Heart left ventricle (tissue), 16 donors: ENCODE measurements at regions not wholly inside any gene's neighbourhood (a gene's known extent, or its start where the extent isn't known, plus 50 kb on each side); places are given as distances from the start of the nearest gene placed in this dataset.

Experiments used
- ATAC-seq, 4 donors: fragments of 200-7000 bp; cut with Tn5 transposase; one replicate each; pipeline ENCODE4 v1.9.1; 2020 to 2022; ENCODE audit warnings: moderate library complexity in 4 of 4, mild to moderate bottlenecking in 3 of 4, moderate number of reproducible peaks in 1 of 4
- DNase-seq, 5 donors: peaks; one replicate each; pipeline ENCODE4 v3.0.0-alpha.2; 2020
- H3K27ac ChIP-seq, 12 donors: fragments of 200-600 bp; sonication (generic) in 4 of 12; one replicate each; pipeline versions ENCODE4 v1.5.0 to v1.8.0; 2016 to 2022; ENCODE audit warnings: mild to moderate bottlenecking in 2 of 12
- H3K27me3 ChIP-seq, 9 donors: fragments of 200-600 bp; sonication (generic) in 2 of 9; one replicate each; pipeline versions ENCODE4 v1.5.1 to v1.8.0; 2016 to 2022; ENCODE audit warnings: mild to moderate bottlenecking in 3 of 9
- H3K36me3 ChIP-seq, 9 donors: fragments of 200-600 bp; sonication (generic) in 2 of 9; one replicate each; pipeline versions ENCODE4 v1.5.0 to v1.8.0; 2018 to 2022; ENCODE audit warnings: mild to moderate bottlenecking in 2 of 9
- H3K4me1 ChIP-seq, 12 donors: fragments of 200-600 bp; sonication (generic) in 4 of 12; one replicate each; pipeline versions ENCODE4 v1.5.0 to v1.8.0; 2016 to 2022; ENCODE audit warnings: mild to moderate bottlenecking in 3 of 12
- H3K4me3 ChIP-seq, 12 donors: fragments of 200-600 bp; sonication (generic) in 4 of 12; one replicate each; pipeline versions ENCODE4 v1.5.0 to v1.8.0; 2017 to 2022; ENCODE audit warnings: mild to moderate bottlenecking in 9 of 12, moderate library complexity in 4 of 12
- H3K9me3 ChIP-seq, 12 donors: fragments of 200-600 bp; sonication (generic) in 4 of 12; one replicate each; pipeline versions ENCODE4 v1.5.0 to v1.8.0; 2016 to 2022; ENCODE audit warnings: mild to moderate bottlenecking in 1 of 12
- CTCF ChIP-seq, 12 donors: fragments of 200-600 bp; sonication (generic) in 4 of 12; IDR thresholded peaks; one replicate each; pipeline versions ENCODE4 v1.5.0 to v1.8.0; 2018 to 2022; ENCODE audit warnings: antibody characterized with exemption in 12 of 12, mild to moderate bottlenecking in 5 of 12
- POLR2A ChIP-seq, 2 donors: fragments of 450-650 bp; IDR thresholded peaks; one replicate each; pipeline ENCODE4 v1.6.1; 2017; ENCODE audit warnings: antibody characterized with exemption in 2 of 2, mild to moderate bottlenecking in 2 of 2, moderate library complexity in 2 of 2
- WGBS, 4 donors: extraction: QIAGEN DNeasy Blood & Tissue Kit in 2 of 4; methylation state at CpG; one replicate each; pipeline versions ENCODE4 v1.1.5 to v1.1.7; 2013 to 2018; 5-methylcytosine and 5-hydroxymethylcytosine counted together
- intact Hi-C, 10 donors: fragments of 100-400 bp; cut with DNase I; formaldehyde crosslinking; loops; one replicate each; pipeline versions ENCODE4 v1.11.1 to v1.14.2; 2022
- donor health status: ischemic (EF 13 %, LVEDD 7.1; RV severe dilation, severe dysfunction).
- donor health status: healthy with polysubstance abuse.
- donor health status: DM: no; HTN: yes; CAD: no.
- donor health status: DM: no; HTN: no; CAD: no.
- donor health status: ischemic (EF 25% LVEDD 6.9; RV normal size, moderate dysfunction).
- donor health status: ischemic (EF 25% LVEDD 5.7; RV mildly dilated, moderate dysfunction).
- donor health status: healthy.
- donor health status: DM: yes; HTN: yes; CAD: no.
- donor health status: ischemic (EF 35%, LVEDD 5.7; RV mildly dilated, moderate dysfunction).
- donor health status: nonischemic (EF 11% LVEDD 7.7; RV severe dilation, severe dysfunction).
- donor health status: DM: yes; HTN: yes; CAD: no.
- donor health status: PGD.
- donor health status: ischemic (EF 29% LVEDD 5.4; RV normal size, mild dysfunction).
- donor health status: nonischemic (EF 23%, LVEDD 6.1; RV moderate dilation, normal function).

GRCh38 chr15:69906256-69907185 lies 191.2 kb downstream of the TLE3 start:
- Histone ChIP-seq H3K27me3 (peaks cover 0 to 8% (median 0%) of the 10 kb centered on the region in 9 donors), H3K4me1 (no peaks in the 10 kb centered on the region), H3K27ac (no peak overlapping the region), H3K36me3 (no peaks in the 10 kb centered on the region), H3K9me3 (no peaks in the 10 kb centered on the region), H3K4me3 (no peak overlapping the region)
- DNase-seq (no peak), ATAC-seq (no peak)
- no peak for TF ChIP-seq POLR2A (IDR thresholded peaks at IDR 0.05)
- no peak for TF ChIP-seq CTCF (IDR thresholded peaks at IDR 0.05)
- 87 to 91% (median 89%) methylated on average over 11 of the region's 11 CpGs for WGBS, 4 donors
- intact Hi-C loops: no loop called here

GRCh38 chr15:69908060-69908459 lies 189.7 kb downstream of the TLE3 start:
- 82 to 97% (median 91%) methylated on average over 1 of the region's 1 CpG for WGBS, 4 donors
- Histone ChIP-seq H3K4me3 (no peak overlapping the region), H3K4me1 (no peaks in the 10 kb centered on the region), H3K27me3 (peaks cover 0 to 8% (median 0%) of the 10 kb centered on the region in 9 donors), H3K27ac (no peak overlapping the region), H3K36me3 (no peaks in the 10 kb centered on the region), H3K9me3 (no peaks in the 10 kb centered on the region)
- DNase-seq (no peak), ATAC-seq (no peak)
- intact Hi-C loops: no loop called here
- no peak for TF ChIP-seq POLR2A (IDR thresholded peaks at IDR 0.05)
- no peak for TF ChIP-seq CTCF (IDR thresholded peaks at IDR 0.05)

GRCh38 chr15:69908590-69909420 lies 188.9 kb downstream of the TLE3 start:
- intact Hi-C loops: no loop called here
- Histone ChIP-seq H3K27ac (no peak overlapping the region), H3K9me3 (no peaks in the 10 kb centered on the region), H3K4me3 (no peak overlapping the region), H3K36me3 (no peaks in the 10 kb centered on the region), H3K4me1 (no peaks in the 10 kb centered on the region), H3K27me3 (peaks cover 0 to 8% (median 0%) of the 10 kb centered on the region in 9 donors)
- ATAC-seq: no peak
- no peak for DNase-seq
- TF ChIP-seq POLR2A (IDR thresholded peaks at IDR 0.05): no peak
- no peak for TF ChIP-seq CTCF (IDR thresholded peaks at IDR 0.05)
- WGBS, 4 donors: 80 to 87% (median 86%) methylated on average over 15 of the region's 15 CpGs
